Effector CD8-positive, alpha-beta T cell (primary cell): ENCODE measurements at regions not wholly inside any gene's neighbourhood (a gene's known extent, or its start where the extent isn't known, plus 50 kb on each side); places are given as distances from the start of the nearest gene placed in this dataset.

ENCODE experiments used
- DNase-seq: peaks from one replicate; lab custom pipeline; 2025; lab: John Stamatoyannopoulos, UW

DNA sequence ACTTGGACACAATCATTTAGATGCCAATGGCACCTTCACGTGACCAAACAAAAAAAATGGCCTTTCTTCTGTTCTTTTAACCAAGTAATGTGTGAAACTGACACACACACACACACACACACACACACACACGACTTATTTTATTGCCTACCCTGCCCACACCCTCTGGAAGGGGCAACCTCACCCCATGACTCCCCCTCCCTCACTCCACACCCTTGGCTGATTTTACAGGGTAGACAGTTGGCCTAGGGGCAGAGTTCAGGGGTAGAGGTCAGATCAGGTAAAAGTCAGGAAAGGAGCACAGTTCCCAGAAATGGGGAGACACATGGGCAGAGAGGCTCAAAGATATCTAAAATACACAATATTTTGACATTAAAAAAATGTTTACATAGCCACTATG is 144.8 kb upstream of the GJB5 start:
- no peak for DNase-seq

DNA sequence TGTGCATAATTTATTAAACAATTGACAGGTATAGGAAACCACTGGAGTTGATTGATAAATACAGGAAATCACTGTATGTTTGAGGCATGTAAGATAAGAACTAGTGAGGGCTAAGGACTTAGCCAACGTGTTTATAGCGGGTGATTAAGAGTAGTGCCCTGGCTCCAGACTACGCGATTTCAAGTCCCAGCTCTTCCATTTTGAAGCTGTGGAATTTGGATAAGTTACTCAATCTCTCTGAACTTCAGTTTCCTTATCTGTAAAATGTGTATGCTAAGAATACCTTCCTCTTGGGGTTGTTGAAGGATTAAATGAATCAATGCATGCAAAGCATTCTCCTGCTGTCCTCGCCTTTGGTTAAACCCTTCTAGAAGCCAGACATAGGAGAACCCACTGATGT is 143.3 kb upstream of the GJB5 start:
- no peak for DNase-seq

DNA sequence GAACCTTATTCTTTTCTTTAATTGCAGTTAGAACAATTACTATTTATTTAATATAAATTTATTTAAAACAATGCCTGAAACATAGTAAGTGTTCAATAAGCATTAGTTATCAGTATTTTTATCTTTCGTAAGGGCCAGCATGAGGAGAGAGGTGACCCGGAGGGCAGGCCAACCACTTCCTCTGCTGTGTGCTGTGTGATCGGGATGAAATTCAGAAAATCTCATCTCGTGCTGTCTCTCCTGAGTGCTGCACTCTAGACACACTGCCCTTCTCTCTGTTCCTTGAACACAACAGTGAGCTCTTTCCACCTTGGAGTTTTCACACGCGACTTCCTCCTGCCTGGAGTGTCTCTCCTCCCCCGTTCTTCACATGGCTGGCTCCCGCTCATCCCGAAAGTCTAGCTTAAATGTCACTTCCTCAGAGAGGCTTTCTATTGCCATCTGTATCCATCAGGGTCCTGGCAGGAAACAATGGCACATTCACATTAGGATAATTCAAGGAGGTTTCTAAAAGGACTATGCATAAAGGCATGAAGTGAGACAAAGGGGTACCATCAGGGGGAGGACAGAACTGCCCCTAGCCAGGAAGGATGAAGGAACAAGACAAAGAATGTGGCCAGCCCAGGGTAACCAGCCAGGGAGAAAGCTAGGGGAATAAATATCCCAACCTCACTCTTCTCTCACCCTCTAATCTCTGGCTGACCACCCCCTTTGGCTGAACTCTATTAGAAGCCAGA is 142.6 kb upstream of the GJB5 start:
- no peak for DNase-seq

DNA sequence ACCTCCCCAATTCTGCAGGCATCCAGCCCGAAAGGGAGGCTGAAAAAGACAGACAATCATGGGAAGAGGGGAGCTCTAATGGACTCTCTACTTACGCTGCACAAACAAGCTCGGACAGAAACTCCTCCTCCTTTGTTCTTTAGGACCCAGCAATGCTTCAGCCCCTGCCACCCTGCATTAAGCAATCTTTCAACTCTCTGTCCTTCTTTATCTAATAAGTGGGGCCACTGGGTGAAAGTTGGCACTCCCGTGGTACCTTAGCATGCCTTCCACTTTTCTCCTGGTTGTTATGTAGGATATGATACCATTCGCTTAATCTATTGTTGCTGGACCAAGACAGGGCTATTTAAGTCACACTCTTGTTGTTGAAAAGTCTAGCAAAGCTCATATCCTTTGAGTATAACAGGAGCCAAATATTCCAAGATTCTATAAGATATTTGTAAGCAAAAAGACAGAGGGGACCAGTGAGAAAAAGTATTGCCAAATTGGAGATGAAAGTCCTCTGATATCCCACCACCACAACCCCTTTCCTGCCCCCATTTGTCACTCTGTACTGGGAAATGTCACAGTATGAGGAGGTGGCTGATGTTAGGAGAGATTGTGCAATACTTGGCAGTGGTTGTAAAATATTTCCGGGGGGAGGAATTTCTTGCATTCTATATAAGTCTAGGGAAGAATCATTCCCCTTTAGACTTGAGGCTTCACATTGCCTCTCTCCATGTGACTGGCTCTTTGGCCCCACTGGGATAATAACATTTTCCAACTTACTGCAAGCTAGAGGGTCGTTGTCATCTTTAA is 137.3 kb upstream of the GJB5 start:
- no peak for DNase-seq

DNA sequence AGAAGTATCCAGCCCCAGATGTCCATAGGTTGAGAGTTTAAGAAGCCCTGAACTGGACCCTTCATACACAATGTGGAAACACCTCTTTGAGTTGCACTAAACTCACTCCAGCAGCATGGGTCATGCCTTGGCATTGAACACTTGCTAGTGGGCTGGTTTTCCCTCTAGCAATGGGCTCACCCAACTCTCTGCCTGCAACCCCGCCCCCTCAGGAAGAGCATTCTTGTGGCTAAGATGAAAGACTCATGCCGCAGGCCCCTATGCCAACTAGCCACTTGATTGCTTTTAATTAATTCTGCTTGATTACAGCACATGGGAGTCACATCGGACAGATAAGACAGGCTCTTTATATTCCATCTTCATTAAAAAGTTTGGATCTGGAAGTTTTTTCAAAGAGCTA is 136.5 kb upstream of the GJB5 start:
- no peak for DNase-seq

DNA sequence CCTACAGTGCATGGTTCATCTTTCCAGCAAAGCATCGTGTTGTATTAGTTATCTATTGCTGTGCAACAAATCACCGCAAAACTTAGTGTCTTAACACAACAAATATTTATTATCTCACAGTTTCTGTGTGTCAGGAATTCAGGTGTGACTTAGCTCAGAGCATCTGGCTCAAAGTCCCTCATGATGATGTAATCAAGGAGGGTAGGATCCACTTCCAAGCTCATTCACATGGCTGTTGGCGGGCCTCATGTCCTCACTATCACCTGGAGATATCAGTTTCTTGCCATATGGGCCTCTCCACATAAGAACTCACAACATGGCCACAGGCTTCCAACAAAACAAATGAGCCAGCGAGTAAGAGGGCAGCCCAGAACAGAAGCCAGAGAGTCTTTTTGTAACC is 135.6 kb upstream of the GJB5 start:
- DNase-seq = no peak

DNA sequence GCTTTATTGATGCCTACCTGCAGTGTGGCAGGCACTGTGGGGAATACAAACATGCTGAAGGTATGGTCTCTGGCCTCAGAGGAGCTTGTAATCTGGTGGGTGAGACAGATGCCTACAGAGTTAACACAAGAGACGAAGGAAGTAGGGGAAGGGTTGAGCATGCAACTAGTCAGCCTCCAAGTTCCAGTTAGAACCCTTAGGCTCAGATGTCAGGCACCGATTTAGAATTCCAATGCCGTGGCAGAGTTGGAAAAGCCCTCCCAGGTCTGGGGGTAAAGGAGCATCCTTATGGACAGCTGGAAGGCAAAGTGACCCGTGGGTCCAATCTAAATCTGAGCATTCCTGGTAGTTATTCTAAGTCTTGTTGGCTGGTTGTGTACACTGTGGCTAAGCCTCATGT is 132.9 kb upstream of the GJB5 start:
- DNase-seq = no peak

DNA sequence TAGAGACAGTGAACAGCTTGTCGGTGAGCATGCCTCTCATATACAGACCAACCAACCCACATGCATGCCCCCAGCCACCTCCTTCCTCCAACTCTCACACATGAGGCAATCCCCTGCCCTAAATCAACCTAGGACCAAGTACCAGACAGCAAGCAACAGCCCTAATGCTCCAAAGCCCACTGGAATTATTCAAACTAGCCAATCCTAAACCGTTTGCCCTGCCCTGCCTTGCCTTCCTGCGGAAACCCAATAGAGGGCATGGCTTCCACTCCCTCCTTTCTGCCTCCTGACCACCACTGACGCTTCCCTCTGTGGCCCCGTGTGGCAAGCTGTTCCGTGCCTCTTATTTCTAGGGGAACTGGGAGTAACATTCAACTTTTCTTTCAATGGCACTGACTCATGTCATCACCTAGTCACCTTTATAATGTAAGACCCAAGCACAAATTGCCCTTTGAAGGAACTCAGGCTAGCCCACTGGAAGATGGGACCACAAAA is 129.3 kb upstream of the GJB5 start:
- no peak for DNase-seq

DNA sequence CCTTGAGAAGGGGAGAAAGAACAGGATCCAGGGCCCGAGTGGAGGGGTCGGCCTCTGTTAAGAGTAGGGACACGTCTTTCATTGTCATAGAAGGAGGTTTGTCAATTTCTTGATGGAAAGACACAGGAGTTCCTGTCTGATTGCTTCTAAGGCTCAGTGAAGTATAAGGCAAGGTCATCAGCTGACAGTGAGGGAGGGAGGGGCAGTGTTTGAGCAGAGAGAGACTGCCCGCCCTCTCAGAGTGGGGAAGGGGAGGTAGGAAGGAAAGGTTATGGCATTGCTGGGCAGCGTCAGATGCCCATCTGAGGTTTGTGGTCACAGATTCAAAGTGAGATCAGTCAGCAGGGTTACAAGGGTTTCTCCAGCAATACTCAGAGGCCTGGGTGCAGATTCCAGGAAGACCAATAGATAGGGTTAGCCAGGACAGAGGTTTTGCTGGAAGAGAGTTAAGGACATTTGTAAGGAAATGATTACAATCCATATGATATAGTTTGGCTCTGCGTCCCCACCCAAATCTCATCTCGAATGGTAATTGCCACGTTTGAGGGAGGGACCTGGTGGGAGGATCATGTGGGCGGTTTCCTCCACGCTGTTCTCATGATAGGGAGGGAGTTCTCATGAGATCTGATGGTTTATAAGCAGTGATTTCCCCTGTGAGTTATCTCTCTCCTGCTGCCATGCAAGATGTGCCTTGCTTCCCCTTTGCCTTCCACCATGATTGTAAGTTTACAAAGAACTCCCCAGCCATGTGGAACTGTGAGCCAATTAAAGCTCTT is 127.2 kb upstream of the GJB5 start:
- no peak for DNase-seq

DNA sequence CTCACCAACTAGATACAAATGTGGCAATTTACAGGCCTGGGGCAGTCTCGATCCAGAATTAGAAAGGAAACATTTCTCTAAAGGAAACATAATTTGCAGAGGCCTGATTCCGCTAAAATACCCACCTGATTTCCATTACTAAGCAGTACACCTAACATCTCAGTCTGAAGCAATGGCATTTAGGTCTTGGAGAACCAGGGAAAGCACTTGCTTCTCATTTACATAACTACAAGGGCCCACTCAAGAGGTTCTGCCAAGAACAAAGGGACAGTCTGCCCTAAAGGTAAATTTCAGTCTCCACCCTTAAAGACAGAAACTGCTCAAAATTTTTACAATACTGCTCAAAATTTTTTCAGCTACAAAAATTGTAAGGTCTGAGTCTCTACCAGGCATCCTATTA is 123.7 kb upstream of the GJB5 start:
- no peak for DNase-seq

DNA sequence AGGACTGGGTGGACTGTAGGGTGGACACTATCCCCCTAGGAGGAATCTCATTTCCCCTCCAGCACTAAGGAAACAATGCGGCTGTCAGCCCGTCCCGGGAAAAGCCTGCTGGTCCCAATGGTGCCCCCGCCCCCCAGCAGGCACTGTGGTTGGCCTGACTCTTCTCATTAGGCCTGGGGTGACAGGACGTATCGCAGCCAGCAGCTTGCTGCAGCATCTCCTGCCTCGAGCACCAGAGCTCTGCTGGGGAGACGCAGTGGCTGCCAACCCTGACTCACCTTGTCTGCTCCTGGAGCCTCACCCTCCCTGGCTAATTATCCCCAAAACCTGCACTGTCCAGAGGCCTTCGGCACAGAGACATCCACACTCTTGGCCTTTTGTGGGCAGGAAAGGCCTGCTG is 115.1 kb upstream of the GJB5 start:
- no peak for DNase-seq

DNA sequence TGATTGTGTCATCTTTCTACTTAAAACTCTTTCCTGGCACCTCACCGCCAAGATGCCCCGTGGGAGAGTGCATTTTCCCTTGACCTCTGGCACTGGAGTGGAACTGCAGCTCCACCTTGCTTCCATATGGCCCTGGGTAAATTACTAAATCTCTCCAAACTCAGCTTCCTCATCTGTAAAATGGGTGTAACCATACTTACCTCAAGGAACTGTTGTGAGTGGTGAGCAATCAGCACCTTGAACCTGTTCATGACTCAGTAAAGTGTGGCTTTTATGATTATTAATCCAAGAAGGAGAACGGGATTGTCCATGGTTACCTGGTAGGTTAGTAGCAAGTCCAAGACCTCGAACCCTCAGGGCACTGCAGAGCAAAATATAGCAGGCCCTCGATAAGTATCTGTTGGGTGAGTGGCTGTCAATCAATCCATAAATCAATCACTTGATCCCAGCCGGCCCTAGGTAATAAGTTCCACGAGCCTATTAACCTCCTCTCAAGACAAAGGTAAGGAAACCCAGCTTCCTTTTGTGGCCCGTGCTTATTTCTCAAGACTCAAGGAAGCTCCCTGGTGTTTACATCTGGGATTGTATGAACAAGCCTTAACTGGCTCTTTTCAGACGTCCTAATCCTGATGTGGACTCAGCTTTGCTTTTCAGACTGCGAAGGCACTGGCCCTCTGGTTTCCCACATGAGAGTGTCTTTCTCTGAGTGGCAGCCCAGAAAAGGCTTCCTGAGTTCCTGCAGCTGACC is 114.0 kb upstream of the GJB5 start:
- DNase-seq = no peak

DNA sequence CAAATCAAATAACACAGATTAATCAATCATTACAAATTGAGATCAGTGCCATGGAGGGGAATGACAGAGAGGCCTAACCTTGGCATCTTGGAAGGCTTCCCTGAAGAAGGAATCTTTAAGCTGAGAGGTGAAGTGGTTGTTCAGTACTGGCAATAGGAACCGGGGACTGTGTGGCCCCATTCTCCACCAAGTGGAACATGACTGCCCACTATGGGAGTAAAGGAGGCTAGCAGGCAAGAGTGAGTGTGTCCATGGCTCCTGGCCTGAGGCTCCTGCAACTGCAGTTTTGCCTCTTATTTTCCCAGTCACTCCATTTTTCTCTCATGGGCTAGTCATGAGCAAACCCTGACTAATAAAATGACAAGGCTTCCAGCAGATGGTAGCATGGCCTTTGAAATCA is 112.2 kb upstream of the GJB5 start:
- DNase-seq = no peak

DNA sequence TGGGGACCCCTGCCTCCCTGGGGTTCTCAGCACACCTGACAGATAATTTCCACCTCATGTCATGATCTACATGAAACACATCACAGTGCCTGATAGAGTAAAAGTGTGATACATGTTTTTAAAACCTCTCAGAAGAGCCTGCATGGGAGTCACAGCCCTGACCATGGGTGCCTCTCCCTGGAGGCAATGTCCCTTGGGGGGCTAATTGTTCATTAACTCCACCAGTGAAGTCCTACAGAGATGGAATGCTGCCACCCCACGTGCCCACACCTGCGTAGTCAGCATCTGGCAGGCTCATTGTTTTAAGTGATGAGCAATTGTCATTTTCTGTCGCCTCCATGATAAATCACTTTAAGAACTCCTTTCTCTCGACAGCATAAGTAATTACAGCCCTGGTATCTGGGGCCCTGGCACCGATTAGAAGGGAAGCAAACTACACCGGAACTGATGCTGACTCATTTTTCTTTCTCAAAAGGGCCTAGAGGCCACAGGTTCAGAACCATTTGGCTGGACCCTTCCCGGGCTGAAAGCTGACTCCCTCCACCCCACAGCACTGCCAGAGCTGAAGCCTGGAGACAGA is 109.6 kb upstream of the GJB5 start:
- DNase-seq = no peak

DNA sequence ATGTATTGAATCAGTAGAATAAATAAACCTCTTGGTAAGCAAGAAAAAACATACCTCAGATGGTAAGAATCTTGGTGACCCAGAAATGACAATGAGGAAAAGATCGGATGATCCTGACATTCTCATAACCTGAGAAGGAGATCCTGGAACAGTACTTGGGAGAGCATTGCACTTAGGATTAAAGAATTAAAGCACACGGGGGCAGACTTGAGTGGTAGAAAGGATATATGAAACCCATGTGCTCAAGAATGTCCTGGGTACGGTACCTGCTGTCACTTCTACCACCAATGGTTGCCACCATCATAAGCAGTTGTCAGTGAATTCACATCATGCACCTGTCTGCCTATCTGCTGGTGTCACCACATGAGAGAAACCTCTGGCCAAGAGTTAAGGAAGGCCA is 108.9 kb upstream of the GJB5 start:
- no peak for DNase-seq

DNA sequence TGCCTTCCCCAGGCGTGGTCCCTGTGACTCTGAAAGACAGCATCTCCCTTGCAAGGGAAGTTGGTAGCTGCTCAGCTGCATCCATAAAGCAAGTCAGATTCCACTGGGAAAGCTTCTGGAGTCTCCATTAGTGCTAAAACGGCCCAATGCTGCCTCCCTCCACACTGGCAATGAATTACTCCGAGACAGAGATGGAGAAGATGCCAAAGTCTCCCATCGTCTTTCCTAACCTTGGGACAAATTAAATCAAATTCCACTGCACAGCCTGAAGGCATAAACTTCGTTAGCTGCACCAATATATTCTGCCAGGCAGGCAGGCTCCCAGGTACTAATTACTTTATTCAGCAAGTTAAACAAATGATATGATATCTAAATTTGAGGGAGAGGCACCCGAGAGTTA is 106.3 kb upstream of the GJB5 start:
- no peak for DNase-seq

DNA sequence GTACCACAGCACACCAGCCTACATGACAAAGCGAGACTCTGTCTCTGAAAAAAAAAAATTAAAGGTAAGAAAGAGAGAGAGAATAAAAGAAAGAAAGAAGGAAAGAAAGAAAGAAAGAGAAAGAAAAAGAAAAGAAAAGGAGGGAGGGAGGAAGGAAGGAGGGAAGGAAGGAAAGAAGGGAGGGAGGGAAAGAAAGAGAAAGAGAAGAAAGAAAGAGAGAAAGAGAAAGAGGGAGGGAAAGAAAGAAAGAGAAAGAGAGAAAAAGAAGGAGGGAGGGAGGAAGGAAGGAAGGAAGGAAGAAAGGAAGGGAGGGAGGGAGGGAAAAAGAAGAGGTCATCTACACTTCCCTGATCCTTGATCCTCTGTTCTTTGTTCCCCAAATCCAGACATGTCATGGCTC is 104.8 kb upstream of the GJB5 start:
- no peak for DNase-seq

DNA sequence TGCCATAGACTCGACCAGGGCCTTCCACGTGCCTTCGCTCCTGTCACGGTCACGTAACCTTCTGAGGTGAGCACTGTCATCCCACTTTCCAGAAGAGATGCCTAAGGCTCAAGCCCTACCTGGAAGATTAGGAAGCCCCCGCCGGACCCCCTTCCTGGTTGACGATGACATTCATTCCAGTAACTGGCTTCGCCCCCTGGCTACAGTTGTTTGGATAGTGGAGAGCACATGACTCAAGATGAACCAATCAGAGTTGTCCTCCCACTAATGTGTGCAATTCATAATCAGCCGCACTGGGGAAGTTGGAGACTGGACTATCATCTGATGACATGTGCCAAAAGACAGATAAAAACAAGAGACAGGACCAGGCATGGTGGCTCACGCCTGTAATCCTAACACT is 104.0 kb upstream of the GJB5 start:
- DNase-seq = no peak

DNA sequence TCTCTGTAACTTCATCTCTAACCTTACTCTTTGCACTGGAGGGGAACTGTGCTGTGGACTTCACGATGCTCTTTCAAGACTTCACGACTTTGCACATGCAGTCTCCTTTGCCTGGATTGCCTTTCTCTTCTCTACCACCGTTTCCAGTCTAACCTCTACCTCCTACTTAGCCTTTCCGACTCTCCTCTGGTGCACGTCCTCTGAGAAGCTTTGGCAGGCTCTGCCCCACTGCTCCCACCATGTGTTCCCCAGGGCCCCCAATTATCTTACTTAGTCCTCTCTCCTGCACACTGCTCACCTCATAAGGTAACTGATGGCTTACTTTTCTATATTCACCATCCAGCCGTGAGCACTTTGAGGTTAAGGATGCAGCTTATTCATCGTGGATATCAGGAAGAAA is 101.7 kb upstream of the GJB5 start:
- DNase-seq = no peak

DNA sequence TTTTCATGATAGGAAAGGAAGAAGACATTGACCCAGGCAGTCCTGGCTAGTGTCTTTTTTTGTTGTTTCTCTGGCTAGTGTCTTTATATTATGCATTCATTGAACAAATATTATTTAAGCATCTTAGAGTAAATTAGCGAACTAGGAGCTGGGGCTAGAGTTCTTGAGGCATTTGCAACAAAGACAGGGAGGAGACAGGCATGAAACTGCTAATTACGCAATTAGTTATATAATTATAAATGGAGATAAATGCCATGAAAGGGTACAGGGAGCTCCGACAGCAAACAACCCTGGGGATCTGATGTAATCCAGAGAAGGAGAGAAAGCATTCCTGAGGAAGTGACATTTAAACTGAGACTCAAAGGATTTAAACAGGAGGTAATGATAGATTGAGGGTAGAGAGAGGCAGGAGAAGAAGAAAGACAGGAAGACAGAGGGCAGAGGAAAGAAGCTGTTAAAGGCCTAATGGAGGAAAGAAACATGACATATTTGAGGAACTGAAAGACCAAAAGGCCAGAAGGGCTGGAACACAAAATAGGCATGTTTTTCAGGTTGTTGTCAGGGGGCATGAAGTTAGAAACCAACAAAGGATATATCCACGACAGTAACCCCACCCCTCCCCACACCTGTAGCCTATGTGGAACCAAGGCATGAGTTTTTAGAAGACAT is 99.5 kb upstream of the GJB5 start:
- no peak for DNase-seq

DNA sequence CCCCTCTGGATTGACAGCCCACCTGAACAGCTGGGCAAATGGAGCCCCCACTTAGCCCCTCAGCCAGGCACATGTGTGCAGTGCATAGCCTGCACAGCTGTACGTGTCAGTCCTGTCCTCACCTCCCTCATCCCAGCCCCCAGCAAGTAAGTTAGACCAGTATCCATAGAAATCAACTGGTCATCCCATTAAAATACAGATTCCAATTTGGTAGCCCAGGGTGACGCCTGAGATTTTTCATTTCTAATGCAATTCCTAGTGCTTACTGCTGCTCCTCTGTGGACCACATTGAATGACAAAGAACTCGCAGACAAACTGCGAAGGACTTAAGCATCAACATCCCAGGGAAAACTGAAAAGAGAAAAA is 99.0 kb upstream of the GJB5 start:
- no peak for DNase-seq
